BLaER1 treated with 17β-estradiol and CSF1 and Interleukin-3, amounts not matched to agents 10 nM and 100 nM (cell line): ENCODE measurements at regions not wholly inside any gene's neighbourhood (a gene's known extent, or its start where the extent isn't known, plus 50 kb on each side); places are given as distances from the start of the nearest gene placed in this dataset.
A peak's percentile ranks its signal among the peaks of the same experiment; 100 is the strongest.

Experiments
- H3K27ac ChIP-seq, 11 experiments: shearing (Covaris generic); formaldehyde crosslinking; 2 replicates each; pipeline ENCODE4 v1.8.1; 2022
- H3K27me3 ChIP-seq, 11 experiments: shearing (Covaris generic); formaldehyde crosslinking; 2 replicates each; pipeline ENCODE4 v1.8.1; 2022
- H3K36me3 ChIP-seq, 11 experiments: shearing (Covaris generic); formaldehyde crosslinking; 2 replicates each; pipeline ENCODE4 v1.8.1; 2022
- H3K4me1 ChIP-seq, 10 experiments: shearing (Covaris generic); formaldehyde crosslinking; 2 replicates each; pipeline ENCODE4 v1.8.1; 2022
- H3K4me2 ChIP-seq, 11 experiments: shearing (Covaris generic); formaldehyde crosslinking; 2 replicates each; pipeline ENCODE4 v1.8.1; 2022
- H3K4me3 ChIP-seq, 10 experiments: shearing (Covaris generic); formaldehyde crosslinking; 2 replicates each; pipeline ENCODE4 v1.8.1; 2022
- H3K9ac ChIP-seq, 11 experiments: shearing (Covaris generic); formaldehyde crosslinking; 2 replicates each; pipeline ENCODE4 v1.8.1; 2022
- H3K9me3 ChIP-seq, 11 experiments: shearing (Covaris generic); formaldehyde crosslinking; replicated peaks in 1 of 11; 2 replicates each; pipeline ENCODE4 v1.8.1; 2022
- H4K20me1 ChIP-seq, 11 experiments: shearing (Covaris generic); formaldehyde crosslinking; 2 replicates each; pipeline ENCODE4 v1.8.1; 2022
- Cebpa-rat ChIP-seq, 11 experiments: shearing (Covaris generic); IDR thresholded peaks; 2 replicates each; pipeline ENCODE4 v1.8.1; 2022

DNA sequence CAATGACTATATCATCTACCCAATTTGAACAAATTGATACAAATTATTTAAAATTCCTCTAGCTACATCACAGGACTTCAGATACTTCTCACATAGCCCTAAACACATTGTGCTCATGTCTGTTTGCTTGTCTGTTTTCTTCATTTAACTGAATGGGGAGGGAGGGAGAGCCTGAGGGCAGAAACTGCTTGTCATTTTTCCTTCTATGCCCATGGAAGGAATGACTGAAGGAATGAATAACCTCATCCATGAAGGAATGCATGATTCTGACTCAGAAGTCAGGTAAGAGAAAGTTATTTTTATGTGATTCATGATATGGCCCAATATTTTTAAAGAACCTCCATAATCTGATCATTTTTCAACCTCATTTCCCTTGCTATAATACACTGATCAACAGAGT lies 418.0 kb upstream of the PITX2 start:
- no peaks in the 10 kb centered on the region for H3K27me3 ChIP-seq
- no peaks in the 10 kb centered on the region for H4K20me1 ChIP-seq
- H3K9me3 ChIP-seq, result no peaks in the 10 kb centered on the region
- H3K36me3 ChIP-seq, result no peaks in the 10 kb centered on the region
- H3K4me3 ChIP-seq, result no peak overlapping the region
- H3K4me2 ChIP-seq, result no peak overlapping the region
- H3K27ac ChIP-seq, result no peak overlapping the region
- H3K9ac ChIP-seq, result no peak overlapping the region
- no peaks in the 10 kb centered on the region for H3K4me1 ChIP-seq
- TF ChIP-seq Cebpa-rat (IDR thresholded peaks at IDR 0.05), result no peak

DNA sequence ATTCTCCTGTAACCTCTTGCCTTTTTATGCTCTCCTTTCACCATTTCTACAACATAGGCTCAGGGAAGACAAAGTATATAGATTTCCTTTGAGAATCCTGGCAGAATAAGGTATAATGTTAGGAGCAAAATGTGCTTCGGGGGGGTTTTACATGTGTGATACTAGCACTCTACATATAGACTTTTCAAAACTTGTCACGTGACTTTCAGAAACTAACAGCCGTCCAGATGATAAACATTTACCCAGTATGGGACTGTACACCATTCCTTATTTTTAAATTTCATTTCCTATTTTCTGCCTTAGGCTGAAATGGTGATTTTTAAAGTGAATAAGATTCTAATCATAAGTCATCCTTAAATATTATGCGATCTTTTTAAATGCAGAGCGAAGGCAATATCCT lies 420.4 kb upstream of the PITX2 start:
- Histone ChIP-seq H3K4me2 (no peak overlapping the region), H4K20me1 (no peaks in the 10 kb centered on the region), H3K9me3 (no peaks in the 10 kb centered on the region), H3K27me3 (no peaks in the 10 kb centered on the region), H3K4me1 (no peaks in the 10 kb centered on the region), H3K27ac (no peak overlapping the region), H3K36me3 (no peaks in the 10 kb centered on the region), H3K4me3 (no peak overlapping the region), H3K9ac (no peak overlapping the region)
- no peak for TF ChIP-seq Cebpa-rat (IDR thresholded peaks at IDR 0.05)

DNA sequence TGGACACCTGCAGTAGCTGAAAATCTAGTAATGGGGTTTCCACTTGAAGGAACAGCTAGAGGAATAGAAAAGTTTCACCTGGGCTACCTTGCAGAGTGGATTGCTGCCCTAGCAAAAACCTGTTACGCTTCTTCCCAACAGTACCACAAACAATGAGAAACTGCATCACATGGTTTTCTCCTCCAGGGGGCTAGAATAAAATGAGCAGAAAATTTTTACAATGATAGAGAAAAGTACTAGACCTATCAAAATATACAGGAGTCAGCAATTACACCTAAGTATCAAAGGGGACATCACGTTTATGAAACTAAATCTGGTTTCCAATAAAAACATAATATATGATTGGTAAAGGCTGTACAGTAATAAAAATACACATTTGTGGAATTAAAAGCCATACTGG lies 423.1 kb upstream of the PITX2 start:
- Histone ChIP-seq H3K9ac (no peak overlapping the region), H3K9me3 (no peaks in the 10 kb centered on the region), H3K4me3 (no peak overlapping the region), H3K27ac (no peak overlapping the region), H3K4me1 (no peaks in the 10 kb centered on the region), H3K36me3 (no peaks in the 10 kb centered on the region), H3K27me3 (no peaks in the 10 kb centered on the region), H3K4me2 (no peak overlapping the region), H4K20me1 (no peaks in the 10 kb centered on the region)
- no peak for TF ChIP-seq Cebpa-rat (IDR thresholded peaks at IDR 0.05)

DNA sequence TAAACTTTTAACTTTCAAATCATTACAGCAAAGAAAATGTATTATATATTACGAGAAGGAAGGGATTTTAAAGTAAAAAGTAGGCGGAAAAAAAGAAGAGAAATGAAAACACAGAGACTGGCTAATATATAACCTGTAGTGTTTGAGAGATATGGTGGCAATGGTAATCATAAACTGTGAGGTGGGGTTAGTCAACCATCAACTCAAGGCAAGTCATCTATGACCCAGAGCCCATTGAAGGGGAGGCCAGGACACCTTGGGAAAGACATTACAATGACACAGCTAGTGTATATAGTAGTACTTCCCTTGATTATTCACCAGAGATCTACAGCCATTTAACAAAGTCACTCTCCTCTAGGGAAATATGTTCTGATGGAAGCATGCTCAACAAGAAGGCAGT lies 423.9 kb upstream of the PITX2 start:
- no peak for TF ChIP-seq Cebpa-rat (IDR thresholded peaks at IDR 0.05)
- H3K27me3 ChIP-seq, result no peaks in the 10 kb centered on the region

DNA sequence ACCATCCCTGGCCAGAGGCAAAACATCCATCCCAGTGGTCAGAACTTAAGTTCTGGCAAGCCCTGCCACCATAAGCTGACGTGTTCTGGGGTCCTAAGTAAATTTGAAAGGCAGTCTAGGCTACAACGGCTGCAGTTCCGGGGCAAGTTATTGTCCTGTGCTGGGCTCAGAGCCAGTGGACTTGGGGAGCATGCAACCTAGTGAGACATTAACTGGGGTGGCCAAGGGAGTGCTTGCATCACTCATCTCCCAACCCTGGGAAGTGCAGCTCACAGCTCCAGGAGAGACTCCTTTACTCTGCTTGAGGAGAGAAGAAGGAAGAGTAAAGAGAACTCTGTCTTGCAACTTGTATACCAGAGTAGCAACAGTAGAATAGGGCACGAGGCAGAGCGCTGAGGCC lies 425.4 kb upstream of the PITX2 start:
- TF ChIP-seq Cebpa-rat (IDR thresholded peaks at IDR 0.05), result no peak
- H4K20me1 ChIP-seq, result no peaks in the 10 kb centered on the region
- H3K27ac ChIP-seq, result no peak overlapping the region
- H3K4me3 ChIP-seq, result no peak overlapping the region
- no peak overlapping the region for H3K9ac ChIP-seq
- H3K4me2 ChIP-seq, result no peak overlapping the region
- peaks cover 0 to 15% (median 4%) of the 10 kb centered on the region in 11 experiments; a peak in 2 of 22 replicates for H3K9me3 ChIP-seq
- no peaks in the 10 kb centered on the region for H3K36me3 ChIP-seq
- no peaks in the 10 kb centered on the region for H3K4me1 ChIP-seq
- H3K27me3 ChIP-seq, result no peaks in the 10 kb centered on the region

More for the DNA sequence above, 423.9 kb upstream of the PITX2 start:
- H3K9ac ChIP-seq, result no peak overlapping the region
- no peaks in the 10 kb centered on the region for H3K4me1 ChIP-seq
- 0 out of 22 replicates have a peak, but pooled peaks cover 0 to 2% (median 0%) of the 10 kb centered on the region in 11 experiments for H3K9me3 ChIP-seq
- no peaks in the 10 kb centered on the region for H4K20me1 ChIP-seq
- no peak overlapping the region for H3K4me3 ChIP-seq
- H3K4me2 ChIP-seq, result no peak overlapping the region
- no peaks in the 10 kb centered on the region for H3K36me3 ChIP-seq
- H3K27ac ChIP-seq, result no peak overlapping the region

DNA sequence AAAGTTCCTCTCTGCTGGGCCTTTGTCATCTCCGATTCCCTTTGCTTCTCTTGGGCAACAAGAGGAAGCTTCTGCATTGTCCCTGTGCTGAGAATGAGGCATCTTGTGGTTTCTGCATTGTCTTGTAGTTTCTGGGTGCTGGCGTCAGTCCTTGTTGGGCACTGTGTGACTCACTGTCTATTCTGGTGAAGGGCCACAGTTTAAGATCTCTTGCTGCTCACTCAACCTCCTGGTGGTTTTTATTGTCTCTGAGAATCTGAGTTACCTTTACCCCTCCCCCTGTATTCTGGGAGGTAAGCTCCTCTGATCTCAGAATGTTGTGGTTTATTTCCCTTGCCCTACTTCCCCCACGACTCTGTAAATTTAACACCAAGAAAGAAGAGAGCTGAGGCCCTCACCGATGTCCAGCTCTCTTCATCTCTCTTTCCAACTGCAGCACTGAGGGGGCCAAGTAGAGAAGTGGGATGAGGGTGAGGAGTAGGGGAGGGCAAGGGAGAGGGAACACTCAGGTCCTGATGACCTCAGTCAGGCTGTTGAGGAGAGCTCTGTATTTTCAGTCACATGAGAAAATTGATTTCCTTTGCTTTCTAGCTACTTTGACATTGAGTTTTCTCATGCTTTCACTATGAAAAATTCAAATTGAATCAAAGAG lies 441.6 kb upstream of the PITX2 start:
- Histone ChIP-seq H3K9ac (peak overlapping the region in 3 of 11 experiments; percentile 18 to 47 (median 36); a peak in 2 of 22 replicates), H3K9me3 (no peaks in the 10 kb centered on the region), H3K27me3 (no peaks in the 10 kb centered on the region), H3K4me3 (no peak overlapping the region), H4K20me1 (no peaks in the 10 kb centered on the region), H3K4me1 (peaks cover 0 to 39% (median 15%) of the 10 kb centered on the region in 10 experiments; a peak in 15 of 20 replicates), H3K27ac (peak overlapping the region in 7 of 11 experiments; percentile 21 to 75 (median 56); a peak in 12 of 22 replicates), H3K36me3 (no peaks in the 10 kb centered on the region), H3K4me2 (peak overlapping the region in 9 of 11 experiments; percentile 19 to 87 (median 61); a peak in 17 of 22 replicates)
- TF ChIP-seq Cebpa-rat (IDR thresholded peaks at IDR 0.05), result peak in 2 of 11 experiments; percentile 30 to 58; a peak in 1 of 22 replicates

DNA sequence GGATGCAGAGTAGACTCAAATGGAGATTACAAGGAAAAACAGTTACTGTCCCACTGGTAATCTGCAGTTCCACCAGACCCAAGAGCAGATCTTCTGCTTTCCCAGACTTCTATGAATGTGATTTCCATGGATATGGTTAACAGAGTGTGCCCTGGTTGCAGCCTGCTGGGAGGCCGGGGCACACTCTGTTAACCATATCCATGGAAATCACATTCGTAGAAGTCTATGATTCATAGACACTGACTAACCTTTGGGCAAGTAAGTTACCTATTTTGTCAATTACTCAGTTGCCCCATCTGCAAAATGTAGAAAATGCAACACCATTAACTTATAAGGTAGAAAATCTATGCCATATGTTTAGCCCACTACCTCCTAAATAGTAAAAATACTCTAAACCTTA lies 443.1 kb upstream of the PITX2 start:
- Histone ChIP-seq H4K20me1 (no peaks in the 10 kb centered on the region), H3K36me3 (no peaks in the 10 kb centered on the region), H3K4me1 (peaks cover 0 to 38% (median 15%) of the 10 kb centered on the region in 10 experiments; a peak in 15 of 20 replicates), H3K27ac (no peak overlapping the region), H3K4me3 (no peak overlapping the region), H3K4me2 (no peak overlapping the region), H3K9me3 (no peaks in the 10 kb centered on the region), H3K27me3 (no peaks in the 10 kb centered on the region), H3K9ac (no peak overlapping the region)
- TF ChIP-seq Cebpa-rat (IDR thresholded peaks at IDR 0.05), result no peak

DNA sequence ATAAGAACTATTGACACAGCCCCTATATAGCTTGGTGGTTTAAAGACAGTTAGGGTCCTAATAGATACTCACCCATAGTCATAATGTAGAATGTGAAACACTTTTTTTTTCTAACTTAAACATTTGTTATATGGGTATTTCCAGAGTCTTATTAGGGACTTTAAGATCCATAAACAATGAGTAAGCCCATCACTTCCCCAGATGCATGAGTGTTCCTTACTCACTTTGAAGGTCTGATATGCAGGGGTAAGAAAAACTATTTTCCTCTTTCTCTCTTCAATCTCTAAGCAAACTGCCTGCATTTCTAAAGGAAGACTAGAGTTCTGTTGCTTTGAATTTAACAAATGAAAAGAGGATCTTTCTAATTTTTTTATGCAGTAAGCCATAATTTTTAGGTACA lies 443.6 kb upstream of the PITX2 start:
- Histone ChIP-seq H4K20me1 (no peaks in the 10 kb centered on the region), H3K36me3 (no peaks in the 10 kb centered on the region), H3K27ac (no peak overlapping the region), H3K4me2 (no peak overlapping the region), H3K4me3 (no peak overlapping the region), H3K27me3 (no peaks in the 10 kb centered on the region), H3K9ac (no peak overlapping the region), H3K4me1 (peaks cover 0 to 35% (median 15%) of the 10 kb centered on the region in 10 experiments; a peak in 15 of 20 replicates), H3K9me3 (no peaks in the 10 kb centered on the region)
- no peak for TF ChIP-seq Cebpa-rat (IDR thresholded peaks at IDR 0.05)

DNA sequence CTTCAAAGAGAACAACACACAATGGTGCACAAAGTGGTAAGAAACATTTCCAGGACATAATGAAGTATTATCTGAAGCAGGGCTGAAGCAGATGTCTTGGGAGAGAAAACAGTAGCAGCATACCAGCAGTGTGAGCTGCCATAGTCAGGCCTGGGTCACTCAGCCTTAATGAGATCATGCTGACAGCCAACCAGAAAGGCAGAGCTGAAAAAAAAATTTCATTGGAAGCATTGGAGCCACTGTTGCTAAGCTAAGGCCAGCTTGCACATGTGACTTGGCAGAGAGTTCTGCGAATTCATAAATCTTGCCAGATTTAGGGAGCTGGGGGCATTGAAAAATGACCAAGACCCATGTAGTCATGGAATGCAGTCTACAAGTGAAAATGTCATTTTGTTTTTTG lies 444.0 kb upstream of the PITX2 start:
- Histone ChIP-seq H3K36me3 (no peaks in the 10 kb centered on the region), H3K9ac (no peak overlapping the region), H3K9me3 (no peaks in the 10 kb centered on the region), H3K4me3 (no peak overlapping the region), H3K27me3 (no peaks in the 10 kb centered on the region), H4K20me1 (no peaks in the 10 kb centered on the region), H3K4me2 (peak overlapping the region in 1 of 11 experiments; percentile 23; a peak in 1 of 22 replicates), H3K27ac (no peak overlapping the region), H3K4me1 (peaks cover 0 to 35% (median 15%) of the 10 kb centered on the region in 10 experiments; a peak in 15 of 20 replicates)
- no peak for TF ChIP-seq Cebpa-rat (IDR thresholded peaks at IDR 0.05)

DNA sequence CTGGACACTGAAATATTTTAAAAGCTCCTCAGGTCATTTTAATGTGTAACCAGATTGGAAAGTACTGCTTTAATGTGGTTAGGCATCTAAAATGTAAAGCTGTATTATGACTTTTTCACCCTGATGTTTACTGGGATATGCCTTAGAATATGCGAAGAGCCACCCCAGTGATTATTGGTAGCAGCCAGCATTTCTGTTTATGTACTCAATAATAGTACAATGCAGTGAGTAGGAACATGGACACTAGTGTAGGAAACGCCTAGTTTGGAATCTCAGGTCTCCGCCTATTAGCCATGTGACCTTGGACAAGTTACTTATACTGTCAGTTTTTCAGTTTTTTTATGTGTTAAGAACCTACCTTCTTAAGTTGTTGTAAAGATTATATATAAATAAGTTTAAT lies 446.0 kb upstream of the PITX2 start:
- no peaks in the 10 kb centered on the region for H3K27me3 ChIP-seq
- peaks cover 0 to 26% (median 12%) of the 10 kb centered on the region in 10 experiments; a peak in 15 of 20 replicates for H3K4me1 ChIP-seq
- no peak overlapping the region for H3K4me3 ChIP-seq
- H3K9ac ChIP-seq, result no peak overlapping the region
- H3K4me2 ChIP-seq, result no peak overlapping the region
- H3K36me3 ChIP-seq, result no peaks in the 10 kb centered on the region
- no peaks in the 10 kb centered on the region; a peak in 2 of 22 replicates for H3K9me3 ChIP-seq
- H4K20me1 ChIP-seq, result no peaks in the 10 kb centered on the region
- TF ChIP-seq Cebpa-rat (IDR thresholded peaks at IDR 0.05), result no peak
- no peak overlapping the region for H3K27ac ChIP-seq
